ENCODE measurements at regions not wholly inside any gene's neighbourhood (a gene's known extent, or its start where the extent isn't known, plus 50 kb on each side); places are given as distances from the start of the nearest gene placed in this dataset.

DNA sequence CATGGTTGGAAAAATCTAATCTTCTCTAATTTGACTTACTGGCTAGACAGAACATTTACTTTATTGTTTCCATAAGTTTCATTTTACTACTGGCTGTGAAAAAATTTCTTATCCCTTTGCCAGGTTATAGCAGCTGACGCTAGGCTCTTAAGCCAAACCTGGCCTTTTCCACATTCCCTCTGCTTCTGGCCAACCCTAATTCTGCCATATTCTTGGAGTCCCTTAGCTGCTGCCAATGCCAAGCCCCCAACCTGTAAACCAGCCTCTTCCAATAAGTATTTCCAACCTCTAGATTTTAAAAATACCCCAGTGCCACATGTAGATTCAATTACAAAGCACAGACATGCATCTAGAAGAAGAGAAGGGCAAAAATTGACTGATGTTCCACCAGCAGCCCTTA lies 452.3 kb upstream of the MEX3C start:
- DNase-seq (ENCODE audit: low spot score), result no peak

DNA sequence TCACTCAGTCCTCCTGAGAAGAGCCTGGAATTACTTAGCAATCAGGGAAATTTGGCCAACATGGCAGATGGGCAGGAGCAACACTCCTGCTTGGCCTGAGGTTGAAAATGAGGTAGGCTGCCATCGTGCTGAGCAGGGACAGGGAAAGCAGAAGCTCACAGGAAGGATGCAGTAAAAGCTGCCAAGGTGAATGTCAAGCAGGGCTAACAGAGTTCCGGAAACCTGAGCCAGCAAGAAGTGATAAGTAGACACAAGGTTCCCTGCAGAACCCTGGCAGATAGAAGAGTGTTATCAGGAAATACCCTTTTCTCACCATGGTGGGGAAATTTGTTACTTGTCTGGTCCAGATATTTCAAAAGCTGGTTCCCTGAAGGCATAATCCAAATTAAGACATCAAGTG lies 454.3 kb upstream of the MEX3C start:
- no peak for DNase-seq (ENCODE audit: low spot score)

DNA sequence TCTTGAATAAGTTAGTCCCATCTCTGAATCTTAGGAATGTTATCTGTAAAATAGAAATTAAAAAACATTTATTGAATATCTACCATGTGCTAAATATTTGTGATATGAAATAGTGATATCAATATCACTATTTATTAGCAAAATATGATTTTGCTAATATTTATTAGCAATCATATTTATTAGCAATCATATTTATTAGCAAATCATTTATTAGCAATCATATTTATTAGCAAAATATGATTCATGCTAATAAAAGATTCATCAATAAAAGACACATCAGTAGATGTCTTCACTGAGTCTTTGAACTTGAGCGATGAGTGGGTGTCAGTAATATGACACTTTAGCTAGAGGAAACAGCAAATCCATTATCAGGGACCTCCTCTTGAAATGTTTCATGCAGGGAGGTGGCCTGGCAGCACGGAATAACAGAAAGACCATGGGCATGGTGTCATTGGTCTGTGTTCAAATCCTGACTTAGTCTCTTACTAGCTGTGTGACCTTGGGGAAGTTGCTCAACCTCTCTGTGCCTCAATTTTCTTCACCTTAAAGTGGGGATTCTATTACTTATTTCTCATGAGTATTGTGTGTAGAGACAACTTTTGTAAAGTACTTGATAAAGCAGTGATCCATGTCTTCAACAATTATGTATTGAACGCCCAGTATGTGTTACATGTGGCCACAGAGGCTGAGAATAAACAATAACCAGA lies 456.2 kb upstream of the MEX3C start:
- no peak for DNase-seq (ENCODE audit: low spot score)

DNA sequence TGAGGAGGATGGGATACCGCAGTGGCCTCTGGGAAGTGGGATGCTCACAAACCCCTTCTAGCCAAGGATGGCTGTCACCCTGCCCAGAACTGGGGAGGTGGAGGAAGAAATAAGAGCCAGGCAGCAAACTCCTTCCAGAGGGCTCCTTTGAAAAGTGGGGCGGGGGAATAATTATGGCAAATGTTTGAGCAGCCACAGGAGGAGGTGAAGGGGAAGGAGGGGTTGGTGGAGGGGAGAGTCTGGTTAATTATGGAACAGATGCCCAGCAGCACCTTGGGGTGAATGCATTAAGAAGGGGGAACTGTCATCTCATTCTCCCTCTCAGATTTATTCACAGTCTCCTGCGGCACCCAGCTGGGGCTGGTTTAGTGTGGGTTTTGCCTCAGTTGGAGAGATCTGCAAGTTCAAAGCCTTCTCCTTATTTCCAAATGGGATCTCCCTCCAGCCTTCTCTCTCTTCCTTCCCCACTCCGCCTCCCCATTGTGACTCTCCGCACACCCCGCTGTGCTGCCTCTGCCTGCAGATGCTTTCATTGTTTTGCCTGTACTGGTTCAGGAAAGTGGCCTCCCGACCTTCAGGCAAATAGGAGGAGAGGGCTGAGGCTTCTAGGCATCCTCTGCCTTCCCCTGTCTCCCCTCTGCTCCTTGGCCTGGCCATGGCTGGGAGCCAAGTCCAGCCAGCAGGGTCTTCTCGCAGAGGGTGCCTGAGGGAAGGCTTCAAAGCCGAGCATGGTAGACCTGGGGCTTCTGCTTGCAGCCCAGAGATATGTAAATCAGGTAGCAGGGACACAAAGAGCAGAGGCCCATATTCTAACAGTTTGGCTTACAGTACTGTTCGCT lies 457.2 kb upstream of the MEX3C start:
- DNase-seq (ENCODE audit: low spot score), result no peak

DNA sequence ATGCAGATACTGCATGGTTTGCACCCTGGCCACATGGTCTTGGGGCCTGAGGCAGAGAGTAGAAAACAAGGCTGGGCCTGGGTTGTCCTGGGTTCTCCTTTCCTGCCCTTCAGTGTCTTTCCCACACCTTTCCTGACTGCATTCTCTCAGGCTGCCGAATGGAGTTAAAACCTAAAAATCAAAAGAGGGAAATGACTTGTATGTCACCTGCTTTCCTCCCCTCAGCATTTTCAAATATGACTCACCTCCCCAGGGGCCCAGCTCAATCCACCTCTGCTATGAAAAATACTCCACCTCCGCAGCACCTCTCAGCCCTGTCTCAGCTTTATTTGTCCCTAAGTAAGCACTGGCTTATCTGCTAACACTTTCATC lies 457.8 kb upstream of the MEX3C start:
- no peak for DNase-seq (ENCODE audit: low spot score)

DNA sequence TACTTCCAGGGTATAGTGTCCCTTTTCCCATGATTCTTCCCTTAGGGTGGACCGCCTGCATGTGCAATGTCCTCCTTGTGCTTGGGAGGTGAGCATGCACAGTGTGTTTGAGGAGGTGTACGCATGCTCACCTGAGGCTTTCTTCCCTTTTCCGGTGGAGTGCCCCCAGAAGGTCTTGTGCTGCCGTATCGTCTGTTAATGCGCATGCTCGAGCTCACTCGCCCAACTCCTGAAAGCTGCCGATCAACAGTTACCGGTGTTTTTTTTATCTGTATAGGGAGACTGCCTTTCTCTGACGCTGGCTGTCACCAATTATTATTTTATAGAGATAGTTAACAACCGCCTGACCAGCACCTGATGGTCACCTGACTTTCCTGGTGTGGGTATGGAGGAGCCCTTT lies 458.8 kb upstream of the MEX3C start:
- no peak for DNase-seq (ENCODE audit: low spot score)

DNA sequence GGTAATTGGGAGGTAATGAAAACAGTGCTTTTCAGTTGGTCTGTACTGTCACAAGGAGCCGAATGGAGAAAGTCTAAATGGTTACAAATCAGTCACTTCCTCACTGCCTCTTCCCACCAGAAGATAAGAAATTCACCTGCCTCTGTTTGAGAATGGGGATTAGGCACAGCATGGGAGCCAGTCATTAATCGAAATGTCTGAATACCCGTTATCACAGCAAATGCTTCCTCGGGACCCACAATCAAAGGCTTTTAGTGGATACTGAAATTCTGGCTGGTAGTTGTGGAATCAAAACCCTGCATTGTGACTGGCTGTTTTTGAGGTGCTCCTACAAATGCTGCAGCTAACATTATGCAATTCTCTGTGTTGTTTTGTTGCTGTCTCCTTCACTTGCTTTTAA lies 461.0 kb upstream of the MEX3C start:
- DNase-seq (ENCODE audit: low spot score), result no peak

DNA sequence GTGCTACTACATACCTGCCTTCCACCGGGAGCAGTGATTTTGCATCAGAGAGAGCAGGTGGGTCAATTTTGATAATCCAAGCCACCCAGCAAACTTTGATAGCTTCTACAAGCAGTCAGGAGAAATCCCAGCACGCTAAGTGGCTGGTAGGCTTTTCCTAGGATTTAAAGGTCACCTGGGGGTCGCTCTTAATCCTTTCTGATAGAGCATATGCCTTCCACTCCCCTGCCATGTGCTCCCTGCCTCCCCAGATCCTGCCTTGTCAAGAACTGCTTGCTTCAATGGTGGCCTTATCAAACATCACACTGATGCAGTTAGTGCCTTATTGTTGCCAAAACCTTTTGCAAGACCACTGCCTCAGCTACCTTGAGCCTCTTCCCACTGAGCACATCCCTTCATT lies 462.3 kb upstream of the MEX3C start:
- DNase-seq (ENCODE audit: low spot score), result no peak

DNA sequence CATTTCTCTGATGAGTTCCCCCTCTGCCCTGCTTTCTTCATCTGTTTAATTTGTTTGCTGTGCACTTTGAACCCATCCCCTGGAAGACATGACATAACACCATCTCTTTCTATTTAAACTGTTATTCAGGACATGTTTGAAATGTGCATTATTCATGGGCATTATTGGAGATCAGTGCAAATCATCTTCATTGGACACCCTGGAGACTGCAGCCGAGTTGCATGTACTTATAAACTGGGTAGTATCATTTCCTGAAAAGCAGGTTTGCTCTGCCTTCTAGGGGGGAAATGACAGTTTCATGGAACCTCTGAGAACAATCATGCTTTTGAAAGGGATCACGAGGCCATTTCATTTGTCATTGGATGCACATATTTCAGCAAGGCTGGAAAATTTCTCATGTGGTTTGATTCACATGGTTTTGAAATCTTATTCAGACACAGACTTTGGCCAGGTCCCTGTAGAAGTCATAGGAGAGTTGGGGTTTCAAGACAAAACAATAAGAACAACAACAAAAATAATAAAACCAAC lies 462.8 kb upstream of the MEX3C start:
- no peak for DNase-seq (ENCODE audit: low spot score)

DNA sequence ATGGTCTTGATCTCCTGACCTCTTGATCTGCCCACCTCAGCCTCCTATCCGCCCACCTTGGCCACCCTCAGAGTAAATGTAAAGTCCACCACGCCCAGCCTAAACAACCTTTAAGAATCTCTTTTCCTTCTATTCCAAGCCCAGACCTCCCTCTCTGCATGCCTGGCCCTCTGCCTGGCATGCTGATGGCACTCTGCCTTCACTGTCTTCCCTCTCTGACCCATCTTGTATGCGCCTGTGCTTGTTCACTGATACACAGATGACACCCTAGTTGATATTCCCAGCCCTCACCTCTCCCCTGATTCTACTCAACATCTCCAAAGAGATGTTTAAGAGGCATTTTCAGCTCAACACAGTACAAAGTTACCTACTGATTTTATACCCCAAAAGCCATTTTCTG lies 466.8 kb upstream of the MEX3C start:
- no peak for DNase-seq (ENCODE audit: low spot score)

DNA sequence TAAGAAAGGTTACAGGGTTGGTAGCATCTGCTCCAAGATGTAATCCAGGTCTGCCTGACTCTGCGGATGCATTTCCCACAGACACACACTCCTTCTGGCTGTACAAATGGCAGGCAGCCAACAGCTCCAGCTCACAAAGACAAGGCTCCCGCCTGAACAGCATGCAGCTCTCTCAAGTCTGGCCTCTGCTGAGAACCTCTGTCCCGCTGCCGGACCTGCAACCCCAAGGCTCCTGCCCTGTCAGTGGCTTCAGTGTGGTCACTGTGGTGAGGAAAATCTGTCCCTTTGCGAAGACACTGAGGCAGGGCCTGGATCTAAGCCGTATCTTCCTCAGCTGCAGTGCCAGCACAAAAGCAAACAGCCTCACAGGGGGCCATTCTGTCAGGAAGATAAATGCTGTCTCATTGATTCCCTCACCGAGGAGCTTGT lies 469.3 kb upstream of the MEX3C start:
- no peak for DNase-seq (ENCODE audit: low spot score)

DNA sequence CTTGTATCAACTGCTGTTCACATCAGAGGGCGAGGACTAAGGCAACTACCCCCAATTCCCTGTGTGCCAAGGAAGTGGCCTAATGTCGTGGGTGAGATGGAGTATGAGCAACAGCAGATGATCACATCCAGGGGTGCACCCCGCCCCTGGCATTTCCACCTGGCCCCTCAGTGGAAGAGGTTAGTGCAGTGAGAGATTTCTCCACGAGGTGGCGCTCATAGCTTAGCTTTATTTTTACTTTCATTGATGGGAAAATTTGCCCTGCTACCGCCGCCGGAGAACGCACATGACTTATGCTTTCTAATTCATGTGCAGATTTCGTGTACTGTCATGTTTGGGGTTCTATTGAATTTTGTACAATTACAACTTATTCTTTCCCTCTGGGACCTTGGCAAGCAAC lies 470.6 kb upstream of the MEX3C start:
- peak; percentile 4 for DNase-seq (ENCODE audit: low spot score)

DNA sequence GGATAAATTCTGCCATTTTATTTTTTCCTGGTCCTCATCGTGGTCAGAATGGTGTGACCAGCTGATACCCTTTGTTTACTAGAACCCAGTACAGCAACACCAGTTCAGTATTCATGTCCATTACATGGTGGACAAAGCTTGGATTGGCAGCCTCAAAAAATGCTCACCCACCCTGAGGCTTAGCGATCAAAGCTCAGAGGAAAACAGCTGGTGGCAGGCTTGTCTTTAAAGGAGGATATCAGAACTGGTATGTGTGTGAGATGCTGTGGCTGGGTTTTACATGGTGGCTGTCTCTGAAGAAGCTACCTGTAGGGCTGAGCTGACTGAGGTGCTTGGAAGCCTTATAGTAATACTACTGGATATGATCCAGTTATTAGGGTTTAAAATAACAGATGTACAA lies 471.1 kb upstream of the MEX3C start:
- no peak for DNase-seq (ENCODE audit: low spot score)

DNA sequence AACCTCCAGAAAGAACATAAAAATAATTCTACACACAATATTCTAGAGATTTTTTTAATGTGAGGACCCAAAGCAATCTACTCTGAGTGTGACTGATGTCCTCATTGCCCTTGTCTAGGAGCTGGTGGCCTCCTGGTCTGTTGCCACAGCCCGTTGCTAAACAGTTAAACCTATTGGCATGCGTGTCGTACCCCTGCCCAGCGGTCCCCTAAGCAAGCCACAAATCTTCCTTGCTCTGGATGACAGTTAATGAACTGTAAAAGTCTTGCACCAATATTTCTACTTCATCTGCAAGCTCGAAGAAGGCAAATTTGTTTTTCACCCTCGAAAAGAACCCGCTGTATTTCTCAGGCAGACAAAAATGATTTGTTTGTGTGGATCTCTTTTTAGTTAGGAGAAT lies 489.1 kb upstream of the MEX3C start:
- DNase-seq (ENCODE audit: low spot score), result no peak

DNA sequence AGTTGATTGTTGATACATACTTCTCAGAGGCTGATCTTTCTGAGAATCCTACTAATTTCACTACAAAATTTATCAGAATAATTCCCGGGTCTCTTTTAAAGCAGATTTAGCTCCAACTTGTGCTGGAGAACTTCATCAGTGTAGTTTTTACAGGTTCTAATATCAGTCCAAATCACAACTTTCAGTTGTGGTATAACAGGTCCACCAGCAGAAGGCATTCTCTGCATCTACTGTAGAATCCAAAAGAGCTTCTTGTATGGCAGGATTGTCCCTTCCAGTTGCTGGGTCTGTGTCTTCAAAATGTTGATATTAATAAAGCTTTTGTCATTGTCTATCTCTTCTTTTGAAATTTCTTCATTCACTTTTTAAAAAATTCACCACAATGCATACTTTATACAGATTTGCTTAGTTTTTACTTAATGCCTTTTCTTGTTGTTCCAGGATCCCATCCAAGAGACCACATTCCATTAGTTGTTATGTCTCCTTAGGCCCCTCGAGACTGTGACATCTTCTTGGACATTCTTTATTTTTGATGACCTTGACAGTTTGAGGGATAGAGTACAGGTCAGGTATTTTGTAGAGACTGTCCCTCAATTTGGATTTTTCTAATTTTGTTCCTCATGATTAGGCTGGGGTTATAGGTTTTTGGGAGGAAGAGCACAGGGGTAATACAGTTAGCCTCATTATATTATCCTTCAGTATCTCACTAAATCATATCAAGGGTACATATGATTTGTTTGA lies 490.5 kb upstream of the MEX3C start:
- DNase-seq (ENCODE audit: low spot score), result no peak

DNA sequence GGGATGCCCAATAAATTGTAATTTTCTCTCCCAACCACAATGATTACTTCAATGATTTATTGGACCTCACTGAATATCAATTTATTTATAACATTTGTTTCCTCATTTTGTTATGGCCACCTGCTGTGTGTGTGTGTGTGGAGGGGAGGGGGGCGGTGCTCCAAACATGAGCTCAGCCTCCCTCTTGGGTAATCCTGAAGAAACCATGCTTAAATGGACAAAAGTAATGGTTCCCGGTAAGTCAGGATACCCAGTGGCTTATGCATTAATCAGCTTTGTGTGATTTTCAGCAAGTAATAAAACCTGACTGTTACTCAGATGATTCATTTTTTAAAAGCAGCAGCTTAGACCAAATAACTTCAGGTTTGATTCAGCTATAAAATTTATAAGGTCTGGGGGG lies 495.1 kb upstream of the MEX3C start:
- DNase-seq (ENCODE audit: low spot score), result no peak

DNA sequence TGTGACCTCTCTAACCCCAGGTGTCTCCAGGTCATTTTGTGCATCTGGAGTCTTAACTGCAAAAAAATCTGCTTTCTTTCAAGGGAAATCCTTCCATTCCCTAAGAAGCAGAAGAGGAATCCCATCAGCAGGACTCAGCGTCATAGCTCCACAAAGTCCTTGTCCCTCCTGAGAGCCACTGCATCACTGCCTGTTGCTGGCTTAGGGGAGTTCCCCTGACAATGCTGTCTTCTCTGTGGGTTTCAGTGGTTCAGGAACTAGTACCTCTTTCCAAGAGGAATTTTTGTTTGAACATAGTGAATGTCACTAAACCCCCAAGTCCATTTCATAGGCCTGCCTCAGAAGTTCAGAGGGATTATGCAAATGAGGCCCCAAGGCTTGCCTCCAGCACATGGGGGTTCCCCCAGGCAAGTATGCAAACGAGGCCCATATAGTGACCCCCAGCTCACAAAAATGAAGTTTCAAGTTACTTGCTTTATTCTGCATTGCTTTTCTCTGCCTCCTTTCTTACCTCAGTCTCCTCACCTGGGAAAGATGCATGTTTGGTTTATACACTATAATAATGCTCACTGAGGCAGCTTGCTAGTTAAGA lies 513.9 kb upstream of the MEX3C start:
- DNase-seq (ENCODE audit: low spot score), result no peak

DNA sequence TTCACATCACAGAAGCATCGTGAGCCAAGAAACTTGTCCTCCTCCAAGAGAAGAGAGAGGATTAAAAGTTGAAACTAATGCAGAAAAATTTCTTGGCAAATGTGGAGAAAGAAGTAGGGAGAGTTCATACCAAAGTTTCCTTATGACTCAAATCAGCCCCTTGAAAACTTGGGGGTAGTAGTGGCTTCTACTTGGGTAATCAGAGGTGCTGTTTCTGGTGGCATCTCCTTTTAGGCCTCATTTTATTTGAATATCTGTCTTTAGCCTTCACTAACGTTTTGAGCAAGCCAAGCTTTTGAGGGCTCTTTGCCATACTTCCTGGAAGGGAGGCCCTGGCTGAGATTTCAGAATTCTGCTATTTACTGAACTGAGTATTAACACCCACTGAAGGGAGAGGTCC lies 515.3 kb upstream of the MEX3C start:
- no peak for DNase-seq (ENCODE audit: low spot score)

DNA sequence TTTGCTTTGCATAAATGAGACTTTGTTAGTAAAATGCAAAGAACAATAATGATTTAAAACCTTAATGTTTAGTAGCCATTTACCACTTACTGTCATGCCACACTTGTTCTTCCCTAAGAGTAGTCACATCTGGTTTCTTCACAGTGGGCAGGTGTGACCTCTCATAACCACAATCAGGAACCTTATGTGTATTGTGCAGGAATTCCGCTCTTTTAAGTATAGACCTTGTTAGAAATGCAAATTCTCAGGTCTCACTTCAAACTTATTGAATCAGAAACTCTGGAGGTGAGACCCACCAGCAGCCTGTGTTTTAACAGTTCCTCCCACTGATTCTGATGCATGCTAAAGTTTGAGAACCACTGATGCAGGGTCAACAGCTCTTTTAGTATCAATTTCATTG lies 518.8 kb upstream of the MEX3C start:
- DNase-seq (ENCODE audit: low spot score), result no peak

DNA sequence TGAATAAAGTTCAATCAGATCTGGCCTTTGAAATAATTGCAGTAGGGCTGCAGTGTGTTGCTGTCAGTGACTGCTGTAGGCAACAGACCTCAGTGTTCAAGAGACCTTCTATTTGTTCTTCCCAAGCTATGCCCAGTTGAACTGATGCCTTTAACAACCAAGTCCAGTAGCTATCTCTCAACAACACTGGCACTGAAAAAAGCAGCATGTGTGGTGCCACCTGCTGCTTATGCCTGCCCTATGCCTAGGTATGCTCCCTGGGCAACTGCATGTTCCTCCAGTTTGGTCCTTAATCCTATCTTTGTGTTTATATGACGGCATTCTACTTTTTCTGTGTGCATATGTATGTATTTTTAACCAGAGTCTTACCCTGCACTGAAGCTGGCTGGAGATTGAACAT lies 523.9 kb upstream of the MEX3C start:
- DNase-seq (ENCODE audit: low spot score), result no peak

DNA sequence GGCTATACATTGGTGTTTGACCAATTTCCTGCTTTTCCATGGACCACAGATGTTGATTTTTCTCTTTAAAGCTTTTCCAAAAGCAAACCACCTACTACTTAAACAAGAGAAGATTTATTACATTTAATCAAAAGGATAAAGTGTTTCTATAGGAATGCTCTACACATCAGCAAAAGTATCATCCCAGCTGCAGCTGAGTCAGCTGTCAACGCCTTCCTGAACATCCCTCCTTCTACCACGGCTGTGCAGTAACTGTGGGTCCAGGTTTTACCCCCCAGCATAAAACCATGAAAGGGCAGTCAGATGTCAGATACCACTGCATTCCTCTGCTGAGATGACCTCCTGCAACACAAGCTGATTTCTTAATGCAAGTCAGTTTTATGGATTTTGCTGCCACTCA lies 524.5 kb upstream of the MEX3C start:
- no peak for DNase-seq (ENCODE audit: low spot score)

All from CD4-positive, alpha-beta T cell treated with Interleukin-15 for 4 hours (primary cell).